ENCODE measurements at regions not wholly inside any gene's neighbourhood (a gene's known extent, or its start where the extent isn't known, plus 50 kb on each side); places are given as distances from the start of the nearest gene placed in this dataset.

- Histone ChIP-seq H2AFZ (ENCODE audit: low read length) (no peak overlapping the region), H3K4me2 (ENCODE audit: insufficient read depth, insufficient read length, low read length) (no peak overlapping the region), H4K5ac (ENCODE audit: insufficient read length, low read depth, low read length) (no peak overlapping the region), H3K79me1 (ENCODE audit: insufficient read depth, low read depth, low read length, poor library complexity, severe bottlenecking) (no peaks in the 10 kb centered on the region), H2BK12ac (ENCODE audit: insufficient read length, low read depth, low read length) (no peak overlapping the region), H2BK15ac (ENCODE audit: low read depth, low read length) (no peak overlapping the region), H3K56ac (ENCODE audit: insufficient read length, low read depth, low read length) (no peak overlapping the region), H4K20me1 (ENCODE audit: control insufficient read depth, insufficient read depth, insufficient read length) (no peaks in the 10 kb centered on the region), H2BK120ac (ENCODE audit: low read depth, low read length, poor library complexity, severe bottlenecking) (no peak overlapping the region), H3K4me1 (ENCODE audit: insufficient read depth, low read length) (peaks cover 5% of the 10 kb centered on the region; the same call in 1 of the 2 replicates), H3K79me2 (ENCODE audit: insufficient read depth, low read length) (no peaks in the 10 kb centered on the region), H2BK20ac (ENCODE audit: low read depth, low read length, poor library complexity, severe bottlenecking) (no peak overlapping the region), H3T11ph (ENCODE audit: low read length) (no peak overlapping the region), H4K91ac (ENCODE audit: insufficient read length, low read depth, low read length) (no peak overlapping the region), H3K14ac (ENCODE audit: insufficient read depth, low read length) (no peak overlapping the region), H3K23ac (ENCODE audit: insufficient read length, low read depth, low read length) (no peak overlapping the region), H4K8ac (replicated peaks; ENCODE audit: insufficient read length, low read depth, low read length) (no peak overlapping the region), H3K18ac (ENCODE audit: insufficient read length, low read depth, low read length) (no peak overlapping the region), H3K27me3 (ENCODE audit: insufficient read depth, low read length) (no peaks in the 10 kb centered on the region), H2BK5ac (ENCODE audit: insufficient read length, low read length) (no peak overlapping the region), H3K4ac (ENCODE audit: low read depth, low read length) (no peak overlapping the region), H3K23me2 (ENCODE audit: insufficient read length, low read depth, low read length, poor library complexity, severe bottlenecking) (no peaks in the 10 kb centered on the region), H3K27ac (ENCODE audit: insufficient read length, low read depth, low read length) (no peak overlapping the region), H3K9me3 (ENCODE audit: control insufficient read depth, low read depth, low read length) (no peaks in the 10 kb centered on the region), H3K9ac (ENCODE audit: extremely low read depth, insufficient read length, low read length) (no peak overlapping the region), H2AK5ac (ENCODE audit: insufficient read length, low read length) (no peak overlapping the region)
- H3K9me3 Mint-ChIP-seq, result no peaks in the 10 kb centered on the region
- no peak overlapping the region for H3K27ac Mint-ChIP-seq
- H3K4me1 Mint-ChIP-seq, result peaks cover 17 to 28% of the 10 kb centered on the region in 2 experiments
- no peak for TF ChIP-seq CTCF (conservative IDR thresholded peaks at IDR 0.05)
- no peak overlapping the region for H3K4me3 Mint-ChIP-seq
- H3K27me3 Mint-ChIP-seq (ENCODE audit: low read depth), result no peaks in the 10 kb centered on the region
- no peak for DNase-seq
- WGBS (ENCODE audit: extremely low coverage, insufficient read length, low lambda C conversion rate), result no CpG with 5 or more reads among the region's 5 CpGs
- H3K36me3 Mint-ChIP-seq (ENCODE audit: insufficient read depth in 1 of 3, low read depth in 3 of 3), result no peaks in the 10 kb centered on the region
Observed at GRCh38 chr5:116730706-116731105, 156.1 kb upstream of the SEMA6A start.
